OCI-LY7 (cell line): ENCODE measurements at regions not wholly inside any gene's neighbourhood (a gene's known extent, or its start where the extent isn't known, plus 50 kb on each side); places are given as distances from the start of the nearest gene placed in this dataset.

ENCODE experiments used
- EZH2phosphoT487 ChIP-seq: fragments of 200-600 bp; sonication (generic); IDR thresholded peaks from 2 replicates; pipeline ENCODE4 v1.6.1; 2018; ENCODE audit warnings: low read depth, borderline replicate concordance, mild to moderate bottlenecking, mixed run types, antibody characterized with exemption, low read length, moderate library complexity, mixed read lengths
- TF ChIP-seq, protein P1 (sequence below): fragments of 200-600 bp; sonication (generic); conservative IDR thresholded peaks from 2 replicates; pipeline ENCODE4 v1.5.1; 2014; ENCODE audit warnings: mild to moderate bottlenecking, antibody characterized with exemption, low read length, moderate library complexity, mixed read lengths

DNA sequence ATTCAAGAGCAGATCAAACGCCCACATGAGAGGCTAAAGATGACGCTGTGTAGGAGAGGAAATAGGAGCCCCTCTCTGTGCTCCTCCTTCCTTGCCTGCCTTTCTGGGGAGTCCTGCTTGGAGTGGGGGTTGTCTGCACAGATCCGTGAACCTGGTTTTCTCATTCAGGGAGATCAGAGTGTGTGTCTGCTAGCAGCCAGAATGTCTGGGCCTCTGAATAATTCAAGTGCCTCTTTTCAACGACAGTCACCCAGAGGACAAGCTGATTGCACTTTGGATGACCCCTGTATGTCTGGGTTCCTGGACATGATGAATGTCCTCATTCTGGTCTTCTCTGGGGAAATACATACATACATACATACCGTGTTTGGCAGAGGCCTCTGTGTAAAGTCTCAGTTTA, 592.5 kb upstream of the B3GAT1 start:
- TF ChIP-seq, protein P1, sequence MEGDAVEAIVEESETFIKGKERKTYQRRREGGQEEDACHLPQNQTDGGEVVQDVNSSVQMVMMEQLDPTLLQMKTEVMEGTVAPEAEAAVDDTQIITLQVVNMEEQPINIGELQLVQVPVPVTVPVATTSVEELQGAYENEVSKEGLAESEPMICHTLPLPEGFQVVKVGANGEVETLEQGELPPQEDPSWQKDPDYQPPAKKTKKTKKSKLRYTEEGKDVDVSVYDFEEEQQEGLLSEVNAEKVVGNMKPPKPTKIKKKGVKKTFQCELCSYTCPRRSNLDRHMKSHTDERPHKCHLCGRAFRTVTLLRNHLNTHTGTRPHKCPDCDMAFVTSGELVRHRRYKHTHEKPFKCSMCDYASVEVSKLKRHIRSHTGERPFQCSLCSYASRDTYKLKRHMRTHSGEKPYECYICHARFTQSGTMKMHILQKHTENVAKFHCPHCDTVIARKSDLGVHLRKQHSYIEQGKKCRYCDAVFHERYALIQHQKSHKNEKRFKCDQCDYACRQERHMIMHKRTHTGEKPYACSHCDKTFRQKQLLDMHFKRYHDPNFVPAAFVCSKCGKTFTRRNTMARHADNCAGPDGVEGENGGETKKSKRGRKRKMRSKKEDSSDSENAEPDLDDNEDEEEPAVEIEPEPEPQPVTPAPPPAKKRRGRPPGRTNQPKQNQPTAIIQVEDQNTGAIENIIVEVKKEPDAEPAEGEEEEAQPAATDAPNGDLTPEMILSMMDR = no peak
- no peak for TF ChIP-seq EZH2phosphoT487
